DND-41 (cell line): ENCODE measurements at regions not wholly inside any gene's neighbourhood (a gene's known extent, or its start where the extent isn't known, plus 50 kb on each side); places are given as distances from the start of the nearest gene placed in this dataset.

ENCODE experiments used
- ATAC-seq: fragments of 200-7000 bp; cut with Tn5 transposase; 3 replicates; pipeline ENCODE4 v1.9.1; 2021; ENCODE audit warnings: low read depth; ENCODE audit not compliant: insufficient read depth
- DNase-seq: peaks from one replicate; pipeline ENCODE4 v3.0.0-alpha.2; 2020
- H2AFZ ChIP-seq: 2 replicates; pipeline ENCODE4 v1.6.0; 2012; ENCODE audit warnings: low read depth, low read length
- H3K27ac ChIP-seq: 2 replicates; pipeline ENCODE4 v1.5.1; 2012; ENCODE audit warnings: low read length, inconsistent platforms
- H3K27me3 ChIP-seq: fragments of 200-600 bp; sonication (generic); 2 replicates; pipeline ENCODE4 v1.6.0; 2012; ENCODE audit warnings: low read length, mild to moderate bottlenecking, inconsistent platforms; ENCODE audit not compliant: insufficient read depth, poor library complexity
- H3K36me3 ChIP-seq: 2 replicates; pipeline ENCODE4 v1.5.1; 2012; ENCODE audit warnings: low read length, inconsistent platforms; ENCODE audit not compliant: insufficient read depth
- H3K4me1 ChIP-seq: 2 replicates; pipeline ENCODE4 v1.5.1; 2012; ENCODE audit warnings: mild to moderate bottlenecking, low read length; ENCODE audit not compliant: insufficient read depth
- H3K4me2 ChIP-seq: 2 replicates; pipeline ENCODE4 v1.6.0; 2012; ENCODE audit warnings: mild to moderate bottlenecking, moderate library complexity, low read length, inconsistent platforms; ENCODE audit not compliant: insufficient read depth
- H3K4me3 ChIP-seq, 2 experiments: fragments of 200-600 bp in 1 of 2; shearing (Covaris generic) in 1 of 2; 2 replicates each; pipeline ENCODE4 v1.5.1; 2012 to 2016; ENCODE audit warnings: inconsistent platforms in 2 of 2, low read length in 2 of 2, mild to moderate bottlenecking in 2 of 2, low read depth in 1 of 2, moderate library complexity in 1 of 2
- H3K79me2 ChIP-seq: 2 replicates; pipeline ENCODE4 v1.6.0; 2012; ENCODE audit warnings: low read length, inconsistent platforms; ENCODE audit not compliant: insufficient read depth
- H3K9ac ChIP-seq: 2 replicates; pipeline ENCODE4 v1.6.0; 2012; ENCODE audit warnings: low read depth, mild to moderate bottlenecking, inconsistent platforms, low read length, moderate library complexity
- H3K9me3 ChIP-seq: 2 replicates; pipeline ENCODE4 v1.5.1; 2012; ENCODE audit warnings: low read length, moderate library complexity, mild to moderate bottlenecking, inconsistent platforms; ENCODE audit not compliant: insufficient read depth, severe bottlenecking
- H4K20me1 ChIP-seq: 2 replicates; pipeline ENCODE4 v1.6.0; 2012; ENCODE audit warnings: low read length; ENCODE audit not compliant: insufficient read depth
- EZH2 ChIP-seq: IDR thresholded peaks from 3 replicates; pipeline ENCODE4 v1.6.1; 2012; ENCODE audit warnings: borderline replicate concordance, low read depth, mild to moderate bottlenecking, moderate library complexity, low read length, inconsistent platforms; ENCODE audit not compliant: severe bottlenecking
- TF ChIP-seq, protein P1 (sequence below): IDR thresholded peaks from 2 replicates; pipeline ENCODE4 v1.5.1; 2012; ENCODE audit warnings: borderline replicate concordance, low read length, moderate library complexity, mild to moderate bottlenecking; ENCODE audit not compliant: poor library complexity, severe bottlenecking; ENCODE audit errors: extremely low read depth

DNA sequence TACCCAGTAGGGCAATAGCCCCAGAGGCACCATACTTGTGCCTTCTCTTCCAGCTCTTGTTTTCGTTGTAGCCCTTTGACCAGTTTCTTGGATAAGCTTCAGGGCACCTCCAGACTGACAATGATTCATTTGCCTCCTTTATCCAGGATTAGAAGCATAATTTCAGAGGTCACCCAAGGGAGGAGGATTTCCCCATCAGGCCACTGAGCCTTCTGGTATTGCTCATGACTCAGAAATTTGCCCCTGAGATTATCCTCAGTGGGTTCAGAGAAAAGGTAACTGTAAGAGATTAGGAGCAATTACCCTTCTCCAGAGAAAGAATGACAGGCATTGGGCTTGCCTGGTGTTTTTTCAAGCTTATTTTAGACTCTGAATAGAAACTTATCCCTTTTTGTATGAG lies 147.9 kb downstream of the MSX2 start:
- no peak for DNase-seq
- no peaks in the 10 kb centered on the region for H3K9me3 ChIP-seq
- TF ChIP-seq, protein P1, sequence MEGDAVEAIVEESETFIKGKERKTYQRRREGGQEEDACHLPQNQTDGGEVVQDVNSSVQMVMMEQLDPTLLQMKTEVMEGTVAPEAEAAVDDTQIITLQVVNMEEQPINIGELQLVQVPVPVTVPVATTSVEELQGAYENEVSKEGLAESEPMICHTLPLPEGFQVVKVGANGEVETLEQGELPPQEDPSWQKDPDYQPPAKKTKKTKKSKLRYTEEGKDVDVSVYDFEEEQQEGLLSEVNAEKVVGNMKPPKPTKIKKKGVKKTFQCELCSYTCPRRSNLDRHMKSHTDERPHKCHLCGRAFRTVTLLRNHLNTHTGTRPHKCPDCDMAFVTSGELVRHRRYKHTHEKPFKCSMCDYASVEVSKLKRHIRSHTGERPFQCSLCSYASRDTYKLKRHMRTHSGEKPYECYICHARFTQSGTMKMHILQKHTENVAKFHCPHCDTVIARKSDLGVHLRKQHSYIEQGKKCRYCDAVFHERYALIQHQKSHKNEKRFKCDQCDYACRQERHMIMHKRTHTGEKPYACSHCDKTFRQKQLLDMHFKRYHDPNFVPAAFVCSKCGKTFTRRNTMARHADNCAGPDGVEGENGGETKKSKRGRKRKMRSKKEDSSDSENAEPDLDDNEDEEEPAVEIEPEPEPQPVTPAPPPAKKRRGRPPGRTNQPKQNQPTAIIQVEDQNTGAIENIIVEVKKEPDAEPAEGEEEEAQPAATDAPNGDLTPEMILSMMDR = no peak
- TF ChIP-seq EZH2 = no peak
- H3K27me3 ChIP-seq = no peaks in the 10 kb centered on the region
- no peak overlapping the region for H2AFZ ChIP-seq
- ATAC-seq = no peak
- H3K4me2 ChIP-seq = no peak overlapping the region
- H4K20me1 ChIP-seq = no peaks in the 10 kb centered on the region
- no peak overlapping the region for H3K27ac ChIP-seq
- H3K9ac ChIP-seq = no peak overlapping the region
- H3K4me3 ChIP-seq = no peak overlapping the region
- H3K36me3 ChIP-seq = no peaks in the 10 kb centered on the region
- H3K79me2 ChIP-seq = no peaks in the 10 kb centered on the region
- no peaks in the 10 kb centered on the region for H3K4me1 ChIP-seq

DNA sequence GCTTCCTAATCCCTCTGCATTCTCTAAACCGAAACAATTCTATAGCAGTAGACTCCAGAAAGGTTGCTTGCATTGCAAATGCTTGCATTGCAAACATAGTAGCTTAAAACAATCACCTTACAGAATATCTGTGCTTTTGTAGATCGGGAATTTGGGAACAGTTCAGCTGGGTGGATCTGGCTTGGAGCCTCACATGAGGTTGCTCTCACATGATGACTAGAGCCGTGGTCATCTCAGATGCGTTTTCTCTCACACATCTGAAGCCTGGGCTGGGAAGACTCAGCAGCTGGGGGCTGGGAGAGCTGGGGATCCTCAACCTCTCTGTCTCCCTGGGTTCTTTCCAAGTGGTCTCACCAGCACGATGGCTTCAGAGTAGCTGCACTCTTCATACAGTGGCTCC lies 127.8 kb downstream of the MSX2 start:
- ATAC-seq (no peak), DNase-seq (no peak)
- H3K27ac ChIP-seq = no peak overlapping the region
- H3K4me2 ChIP-seq = no peak overlapping the region
- H3K27me3 ChIP-seq = peaks cover 2% of the 10 kb centered on the region
- no peaks in the 10 kb centered on the region for H3K36me3 ChIP-seq
- no peaks in the 10 kb centered on the region for H3K9me3 ChIP-seq
- H3K79me2 ChIP-seq = no peaks in the 10 kb centered on the region
- H3K4me1 ChIP-seq = no peaks in the 10 kb centered on the region
- H4K20me1 ChIP-seq = no peaks in the 10 kb centered on the region
- TF ChIP-seq EZH2 = no peak
- TF ChIP-seq, protein P1 = no peak
- H2AFZ ChIP-seq = no peak overlapping the region
- H3K9ac ChIP-seq = no peak overlapping the region
- no peak overlapping the region for H3K4me3 ChIP-seq

DNA sequence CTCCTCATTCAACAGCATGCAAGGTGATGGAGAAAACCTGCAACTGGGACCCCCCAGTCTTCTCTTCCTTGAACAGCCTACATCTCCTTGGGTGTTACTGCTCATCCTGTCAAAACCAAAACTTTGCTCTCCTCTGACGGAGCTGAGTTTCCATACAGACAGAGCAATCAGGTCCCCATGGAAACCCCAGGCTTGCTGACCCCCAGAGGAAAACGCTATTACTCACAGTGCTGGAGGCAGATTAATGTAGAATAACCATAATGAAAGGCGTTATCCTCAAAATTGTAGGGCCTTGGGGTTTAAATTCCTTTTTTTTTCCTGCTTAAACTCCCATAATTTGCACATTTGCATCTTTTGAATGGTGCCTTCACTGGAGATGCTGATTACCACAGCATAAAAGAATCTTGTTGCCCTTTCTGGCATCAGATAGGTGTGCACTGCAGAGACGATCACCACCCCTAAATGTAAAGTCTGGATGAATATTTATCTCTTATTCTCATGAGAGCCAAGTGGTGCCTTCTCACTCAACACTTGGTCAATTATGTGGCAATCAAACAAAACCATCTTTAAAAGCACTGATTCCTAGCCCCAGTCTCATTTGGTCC lies 126.3 kb downstream of the MSX2 start:
- Histone ChIP-seq H3K4me3 (no peak overlapping the region), H3K27me3 (peaks cover 4% of the 10 kb centered on the region), H3K9me3 (no peaks in the 10 kb centered on the region), H3K36me3 (no peaks in the 10 kb centered on the region), H2AFZ (no peak overlapping the region), H3K4me1 (no peaks in the 10 kb centered on the region), H3K4me2 (no peak overlapping the region), H4K20me1 (no peaks in the 10 kb centered on the region), H3K27ac (no peak overlapping the region), H3K9ac (no peak overlapping the region), H3K79me2 (no peaks in the 10 kb centered on the region)
- DNase-seq = no peak
- ATAC-seq = no peak
- TF ChIP-seq EZH2 = no peak
- TF ChIP-seq, protein P1 = no peak

DNA sequence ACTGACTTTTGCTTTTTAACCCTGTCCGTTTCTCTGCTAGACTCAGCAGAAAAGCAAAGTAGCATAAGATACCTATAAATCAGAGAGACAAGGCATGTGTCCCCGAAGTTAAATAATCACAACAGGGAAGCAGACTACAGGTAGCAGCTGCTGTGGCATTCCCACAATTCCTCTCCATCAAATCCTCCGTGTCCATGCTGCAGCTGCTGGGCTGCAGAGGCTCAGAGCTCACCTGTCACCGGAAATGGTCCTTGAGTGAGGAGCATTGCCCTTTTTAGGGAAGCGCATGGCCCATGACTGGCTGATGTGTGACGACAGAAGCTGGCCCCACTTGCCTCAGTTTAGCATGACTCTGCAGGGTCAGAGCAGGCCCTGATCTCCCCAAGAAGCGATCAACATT lies 125.0 kb downstream of the MSX2 start:
- Histone ChIP-seq H3K4me2 (no peak overlapping the region), H3K9ac (no peak overlapping the region), H3K79me2 (no peaks in the 10 kb centered on the region), H3K36me3 (no peaks in the 10 kb centered on the region), H3K27ac (no peak overlapping the region), H3K9me3 (no peaks in the 10 kb centered on the region), H3K4me1 (no peaks in the 10 kb centered on the region), H3K27me3 (peaks cover 4% of the 10 kb centered on the region), H3K4me3 (no peak overlapping the region), H4K20me1 (no peaks in the 10 kb centered on the region), H2AFZ (no peak overlapping the region)
- no peak for DNase-seq
- ATAC-seq = no peak
- TF ChIP-seq, protein P1 = no peak
- no peak for TF ChIP-seq EZH2
